ENCODE measurements at regions not wholly inside any gene's neighbourhood (a gene's known extent, or its start where the extent isn't known, plus 50 kb on each side); places are given as distances from the start of the nearest gene placed in this dataset.

- Mint-ChIP-seq H3K9me3 (ENCODE audit: unreplicated experiment) (no peaks in the 10 kb centered on the region), H3K27ac (ENCODE audit: unreplicated experiment) (no peak overlapping the region), H3K4me1 (ENCODE audit: low read depth, unreplicated experiment) (no peaks in the 10 kb centered on the region), H3K36me3 (ENCODE audit: insufficient read depth, unreplicated experiment) (no peaks in the 10 kb centered on the region), H3K4me3 (ENCODE audit: unreplicated experiment) (no peak overlapping the region), H3K27me3 (ENCODE audit: insufficient read depth, unreplicated experiment) (no peaks in the 10 kb centered on the region)
- ChIA-PET CTCF (no interaction called here), POLR2A (no interaction called here)
- TF ChIP-seq CTCF (IDR thresholded peaks at IDR 0.05; ENCODE audit: insufficient read depth in 1 of 2, low read depth in 1 of 2, low read length in 1 of 2, severe bottlenecking in 1 of 2, unreplicated experiment in 1 of 2) = no peak
- no TSS peak for BruUV-seq (replicated peaks)
- no peaks in the 10 kb centered on the region for H3K9me3 ChIP-seq
- intact Hi-C loops (cut with micrococcal nuclease; ENCODE audit: unreplicated experiment) = no loop called here
- DNase-seq = no peak
- H3K4me1 ChIP-seq = no peaks in the 10 kb centered on the region
- H3K36me3 ChIP-seq (ENCODE audit: control insufficient read depth, insufficient read depth, low read length) = no peaks in the 10 kb centered on the region
- no peaks in the 10 kb centered on the region for H3K27me3 ChIP-seq (replicated peaks; ENCODE audit: control insufficient read depth, insufficient read depth, low read length)
- H3K4me3 ChIP-seq (ENCODE audit: low read depth, low read length) = no peak overlapping the region
Observed at GRCh38 chr4:44861756-44862155, 135.4 kb upstream of the GNPDA2 start.

- no peaks in the 10 kb centered on the region for H3K4me1 ChIP-seq
- Mint-ChIP-seq H3K27me3 (ENCODE audit: insufficient read depth, unreplicated experiment) (no peaks in the 10 kb centered on the region), H3K9me3 (ENCODE audit: unreplicated experiment) (no peaks in the 10 kb centered on the region), H3K4me3 (ENCODE audit: unreplicated experiment) (no peak overlapping the region), H3K36me3 (ENCODE audit: insufficient read depth, unreplicated experiment) (no peaks in the 10 kb centered on the region), H3K4me1 (ENCODE audit: low read depth, unreplicated experiment) (no peaks in the 10 kb centered on the region), H3K27ac (ENCODE audit: unreplicated experiment) (no peak overlapping the region)
- POLR2A ChIA-PET = no interaction called here
- no peaks in the 10 kb centered on the region for H3K9me3 ChIP-seq
- intact Hi-C loops (cut with micrococcal nuclease; ENCODE audit: unreplicated experiment) = no loop called here
- H3K36me3 ChIP-seq (ENCODE audit: control insufficient read depth, insufficient read depth, low read length) = no peaks in the 10 kb centered on the region
- CTCF ChIA-PET = no interaction called here
- DNase-seq = no peak
- TF ChIP-seq CTCF (IDR thresholded peaks at IDR 0.05; ENCODE audit: insufficient read depth in 1 of 2, low read depth in 1 of 2, low read length in 1 of 2, severe bottlenecking in 1 of 2, unreplicated experiment in 1 of 2) = no peak
- no peak overlapping the region for H3K4me3 ChIP-seq (ENCODE audit: low read depth, low read length)
- BruUV-seq (replicated peaks) = no TSS peak
- no peaks in the 10 kb centered on the region for H3K27me3 ChIP-seq (replicated peaks; ENCODE audit: control insufficient read depth, insufficient read depth, low read length)
Observed at GRCh38 chr4:44859477-44859876, 133.1 kb upstream of the GNPDA2 start.

GRCh38 chr4:44848466-44848865, 122.1 kb upstream of the GNPDA2 start:
- Mint-ChIP-seq H3K36me3 (ENCODE audit: insufficient read depth, unreplicated experiment) (no peaks in the 10 kb centered on the region), H3K9me3 (ENCODE audit: unreplicated experiment) (no peaks in the 10 kb centered on the region), H3K4me3 (ENCODE audit: unreplicated experiment) (no peak overlapping the region), H3K27ac (ENCODE audit: unreplicated experiment) (no peak overlapping the region), H3K27me3 (ENCODE audit: insufficient read depth, unreplicated experiment) (peaks cover 4% of the 10 kb centered on the region), H3K4me1 (ENCODE audit: low read depth, unreplicated experiment) (no peaks in the 10 kb centered on the region)
- Histone ChIP-seq H3K4me1 (no peaks in the 10 kb centered on the region), H3K27me3 (replicated peaks; ENCODE audit: control insufficient read depth, insufficient read depth, low read length) (no peaks in the 10 kb centered on the region), H3K9me3 (no peaks in the 10 kb centered on the region), H3K4me3 (ENCODE audit: low read depth, low read length) (no peak overlapping the region), H3K36me3 (ENCODE audit: control insufficient read depth, insufficient read depth, low read length) (no peaks in the 10 kb centered on the region)
- intact Hi-C loops (cut with micrococcal nuclease; ENCODE audit: unreplicated experiment) = no loop called here
- TF ChIP-seq CTCF (IDR thresholded peaks at IDR 0.05; ENCODE audit: insufficient read depth in 1 of 2, low read depth in 1 of 2, low read length in 1 of 2, severe bottlenecking in 1 of 2, unreplicated experiment in 1 of 2) = no peak
- POLR2A ChIA-PET = no interaction called here
- DNase-seq = no peak
- BruUV-seq (replicated peaks) = no TSS peak
- CTCF ChIA-PET = no interaction called here

Measured in Caco-2 (cell line).